Esophagus squamous epithelium (tissue), 5 donors: ENCODE measurements at regions not wholly inside any gene's neighbourhood (a gene's known extent, or its start where the extent isn't known, plus 50 kb on each side); places are given as distances from the start of the nearest gene placed in this dataset.

Experiments
- DNase-seq: peaks from one replicate; lab custom pipeline; 2025; lab: John Stamatoyannopoulos, UW
- H3K27ac ChIP-seq, 4 donors: fragments of 200-600 bp; sonication (generic); one replicate each; pipeline ENCODE4 v1.5.1; 2016 to 2019; ENCODE audit warnings: mild to moderate bottlenecking in 1 of 4
- H3K27me3 ChIP-seq, 4 donors: fragments of 200-600 bp; sonication (generic); 1 replicate in 3 of 4; 2 replicates in 1 of 4; pipeline versions ENCODE4 v1.5.1 to v1.6.0; 2017 to 2021; ENCODE audit warnings: antibody characterized with exemption in 1 of 4
- H3K36me3 ChIP-seq, 3 donors: fragments of 200-600 bp; sonication (generic); one replicate each; pipeline ENCODE4 v1.5.1; 2016 to 2019
- H3K4me1 ChIP-seq, 3 donors: fragments of 200-600 bp; sonication (generic); one replicate each; pipeline ENCODE4 v1.5.1; 2017 to 2019
- H3K4me3 ChIP-seq, 4 donors: fragments of 200-600 bp; sonication (generic); 1 replicate in 3 of 4; 2 replicates in 1 of 4; pipeline ENCODE4 v1.5.1; 2016 to 2019; ENCODE audit warnings: mild to moderate bottlenecking in 2 of 4, moderate library complexity in 1 of 4
- H3K9me3 ChIP-seq, 3 donors: fragments of 200-600 bp; sonication (generic); one replicate each; pipeline ENCODE4 v1.5.1; 2016 to 2019
- POLR2A ChIP-seq, 4 donors: fragments of 450-650 bp; IDR thresholded peaks; one replicate each; pipeline ENCODE4 v1.6.1; 2017; ENCODE audit warnings: antibody characterized with exemption in 4 of 4, mild to moderate bottlenecking in 4 of 4, moderate library complexity in 3 of 4
- WGBS, 2 donors: methylation state at CpG; one replicate each; pipeline ENCODE4 v1.1.5; 2018; 5-methylcytosine and 5-hydroxymethylcytosine counted together
- intact Hi-C: fragments of 100-400 bp; cut with DNase I; formaldehyde crosslinking; loops from one replicate; pipeline ENCODE4 v1.15.0; 2022
- TF ChIP-seq, protein P1 (sequence below), 6 experiments: fragments of 450-650 bp in 4 of 6; fragments of 200-600 bp in 2 of 6; sonication (generic) in 2 of 6; IDR thresholded peaks; one replicate each; pipeline ENCODE4 v1.5.1; 2016 to 2019; ENCODE audit warnings: antibody characterized with exemption in 6 of 6, mild to moderate bottlenecking in 4 of 6, moderate library complexity in 4 of 6
- donor health status: DM: yes; HTN: yes; CAD: no.

DNA sequence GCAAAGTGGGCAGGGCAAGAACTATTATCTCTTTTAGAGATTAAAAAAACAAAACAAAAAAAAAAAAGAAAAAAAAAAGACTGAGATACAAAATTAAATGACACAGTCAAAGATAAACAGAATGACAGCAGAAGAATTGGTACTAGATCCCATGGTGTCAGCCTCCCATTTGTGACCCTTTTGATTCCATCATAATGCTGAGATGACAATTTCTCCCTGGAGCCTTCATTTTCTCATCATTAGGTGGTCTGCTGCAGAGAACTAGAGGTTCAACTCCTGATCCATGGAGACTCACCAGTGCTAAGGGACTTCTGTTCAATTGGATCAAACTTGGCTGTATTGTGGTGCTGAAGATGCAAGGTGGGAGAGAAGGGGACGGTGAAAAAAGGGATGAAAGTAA lies 123.5 kb upstream of the SPDL1 start:
- H3K36me3 ChIP-seq = no peaks in the 10 kb centered on the region
- no peak overlapping the region for H3K27ac ChIP-seq
- DNase-seq = no peak
- no peaks in the 10 kb centered on the region for H3K27me3 ChIP-seq
- intact Hi-C loops = no loop called here
- H3K9me3 ChIP-seq = no peaks in the 10 kb centered on the region
- H3K4me1 ChIP-seq = no peaks in the 10 kb centered on the region
- TF ChIP-seq, protein P1, sequence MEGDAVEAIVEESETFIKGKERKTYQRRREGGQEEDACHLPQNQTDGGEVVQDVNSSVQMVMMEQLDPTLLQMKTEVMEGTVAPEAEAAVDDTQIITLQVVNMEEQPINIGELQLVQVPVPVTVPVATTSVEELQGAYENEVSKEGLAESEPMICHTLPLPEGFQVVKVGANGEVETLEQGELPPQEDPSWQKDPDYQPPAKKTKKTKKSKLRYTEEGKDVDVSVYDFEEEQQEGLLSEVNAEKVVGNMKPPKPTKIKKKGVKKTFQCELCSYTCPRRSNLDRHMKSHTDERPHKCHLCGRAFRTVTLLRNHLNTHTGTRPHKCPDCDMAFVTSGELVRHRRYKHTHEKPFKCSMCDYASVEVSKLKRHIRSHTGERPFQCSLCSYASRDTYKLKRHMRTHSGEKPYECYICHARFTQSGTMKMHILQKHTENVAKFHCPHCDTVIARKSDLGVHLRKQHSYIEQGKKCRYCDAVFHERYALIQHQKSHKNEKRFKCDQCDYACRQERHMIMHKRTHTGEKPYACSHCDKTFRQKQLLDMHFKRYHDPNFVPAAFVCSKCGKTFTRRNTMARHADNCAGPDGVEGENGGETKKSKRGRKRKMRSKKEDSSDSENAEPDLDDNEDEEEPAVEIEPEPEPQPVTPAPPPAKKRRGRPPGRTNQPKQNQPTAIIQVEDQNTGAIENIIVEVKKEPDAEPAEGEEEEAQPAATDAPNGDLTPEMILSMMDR (IDR thresholded peaks at IDR 0.05) = no peak
- TF ChIP-seq POLR2A (IDR thresholded peaks at IDR 0.05) = no peak
- WGBS, 2 donors = 67 to 88% methylated on average over 1 of the region's 1 CpG
- no peak overlapping the region for H3K4me3 ChIP-seq

DNA sequence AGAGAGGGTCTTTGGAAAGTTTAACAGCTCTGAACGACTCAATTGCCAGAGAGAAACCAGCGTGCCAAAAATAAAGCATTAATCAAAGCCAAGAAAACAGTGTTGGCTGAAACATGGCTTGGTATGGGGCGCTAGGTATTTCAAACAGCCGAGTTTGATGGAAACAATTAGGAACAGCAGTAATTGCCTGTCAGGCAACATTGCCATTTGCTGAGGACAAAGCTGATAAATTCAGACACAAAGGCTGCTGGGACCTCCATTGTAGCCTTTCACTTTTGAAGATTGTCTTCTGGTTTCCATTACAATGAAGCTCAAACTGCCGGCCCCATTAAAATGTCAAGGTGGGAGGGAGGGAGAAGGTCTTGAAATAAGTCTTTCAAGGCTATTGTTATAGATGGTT lies 125.4 kb upstream of the SPDL1 start:
- Histone ChIP-seq H3K9me3 (no peaks in the 10 kb centered on the region), H3K36me3 (no peaks in the 10 kb centered on the region), H3K4me1 (no peaks in the 10 kb centered on the region), H3K4me3 (no peak overlapping the region), H3K27ac (no peak overlapping the region), H3K27me3 (no peaks in the 10 kb centered on the region)
- DNase-seq = no peak
- 29 to 37% methylated on average over 5 of the region's 5 CpGs for WGBS, 2 donors
- TF ChIP-seq, protein P1 (IDR thresholded peaks at IDR 0.05) = no peak
- TF ChIP-seq POLR2A (IDR thresholded peaks at IDR 0.05) = no peak
- intact Hi-C loops = no loop called here

DNA sequence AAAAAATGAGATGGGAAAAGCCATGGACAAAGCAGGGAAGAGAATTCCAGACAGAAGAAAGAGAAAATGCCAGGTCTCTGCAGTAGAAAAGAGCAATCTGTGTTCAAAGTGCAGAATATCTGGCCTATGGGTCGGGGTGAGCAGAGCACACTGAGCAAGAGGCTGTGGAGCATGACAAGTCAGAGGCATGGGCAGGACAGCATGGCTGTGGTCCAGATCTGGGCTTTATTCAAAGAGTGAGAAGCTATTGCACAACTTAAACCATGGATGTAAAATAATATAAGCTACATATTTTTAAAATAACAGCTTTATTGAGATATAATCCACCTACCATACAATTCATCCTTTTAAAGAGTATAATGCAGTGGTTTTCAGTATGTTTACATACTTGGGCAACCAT lies 133.1 kb upstream of the SPDL1 start:
- 14 to 43% methylated on average over 1 of the region's 1 CpG for WGBS, 2 donors
- H3K4me3 ChIP-seq = no peak overlapping the region
- no peak overlapping the region for H3K27ac ChIP-seq
- TF ChIP-seq, protein P1 (IDR thresholded peaks at IDR 0.05) = no peak
- TF ChIP-seq POLR2A (IDR thresholded peaks at IDR 0.05) = no peak
- H3K9me3 ChIP-seq = no peaks in the 10 kb centered on the region
- intact Hi-C loops = no loop called here
- H3K27me3 ChIP-seq = no peaks in the 10 kb centered on the region
- DNase-seq = no peak
- peaks cover 0 to 7% (median 0%) of the 10 kb centered on the region in 3 donors for H3K4me1 ChIP-seq
- no peaks in the 10 kb centered on the region for H3K36me3 ChIP-seq

DNA sequence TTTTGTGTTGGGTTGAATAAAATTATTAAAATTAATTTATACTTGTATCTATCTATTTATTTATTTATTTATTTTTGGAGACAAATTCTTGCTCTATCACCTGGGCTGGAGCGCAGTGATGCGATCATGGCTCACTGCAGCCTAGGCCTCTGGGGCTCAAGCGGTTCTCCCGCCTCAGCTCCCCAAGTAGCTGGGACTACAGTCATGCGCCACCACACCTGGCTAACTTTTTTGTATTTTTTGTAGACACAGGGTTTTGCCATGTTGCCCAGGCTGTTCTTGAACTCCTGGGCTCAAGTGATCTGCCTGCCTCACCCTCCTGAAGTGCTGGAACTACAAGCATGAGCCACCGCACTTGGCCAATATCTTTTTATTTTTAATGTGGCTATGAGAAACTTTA lies 134.7 kb upstream of the SPDL1 start:
- WGBS, 2 donors = 93 to 94% methylated on average over 6 of the region's 6 CpGs
- no peak for DNase-seq

DNA sequence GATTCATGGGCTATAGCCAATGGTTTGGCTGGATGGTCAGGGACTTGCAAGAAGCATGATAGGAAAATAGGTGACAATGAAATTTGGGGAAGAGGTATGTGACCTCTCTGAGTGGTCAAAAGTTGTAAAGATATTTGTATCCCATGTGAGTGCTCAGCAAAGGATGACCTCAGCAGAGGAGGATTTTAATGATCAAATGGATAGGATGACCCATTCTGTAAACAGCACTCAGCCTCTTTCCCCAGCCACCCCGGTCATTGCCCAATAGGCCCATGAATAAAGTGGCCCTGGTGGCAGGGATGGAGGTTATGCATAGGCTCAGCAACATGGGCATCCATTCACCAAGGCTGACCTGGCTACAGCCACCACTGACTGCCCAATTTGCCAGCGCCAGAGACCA lies 138.4 kb upstream of the SPDL1 start:
- no peak for DNase-seq
- Histone ChIP-seq H3K4me3 (no peak overlapping the region), H3K27ac (no peak overlapping the region), H3K4me1 (peaks cover 0 to 24% (median 7%) of the 10 kb centered on the region in 3 donors), H3K36me3 (no peaks in the 10 kb centered on the region), H3K27me3 (no peaks in the 10 kb centered on the region), H3K9me3 (no peaks in the 10 kb centered on the region)
- intact Hi-C loops = no loop called here
- TF ChIP-seq, protein P1 (IDR thresholded peaks at IDR 0.05) = no peak
- TF ChIP-seq POLR2A (IDR thresholded peaks at IDR 0.05) = no peak
- WGBS, 2 donors = 44 to 50% methylated on average over 2 of the region's 2 CpGs

More for the DNA sequence above, 134.7 kb upstream of the SPDL1 start:
- H3K4me1 ChIP-seq = peaks cover 0 to 7% (median 0%) of the 10 kb centered on the region in 3 donors
- no peak overlapping the region for H3K4me3 ChIP-seq
- no peak overlapping the region for H3K27ac ChIP-seq
- intact Hi-C loops = no loop called here
- H3K36me3 ChIP-seq = no peaks in the 10 kb centered on the region
- no peaks in the 10 kb centered on the region for H3K27me3 ChIP-seq
- H3K9me3 ChIP-seq = no peaks in the 10 kb centered on the region
- TF ChIP-seq, protein P1 (IDR thresholded peaks at IDR 0.05) = no peak
- no peak for TF ChIP-seq POLR2A (IDR thresholded peaks at IDR 0.05)
